GM23338 (cell line): ENCODE measurements at regions not wholly inside any gene's neighbourhood (a gene's known extent, or its start where the extent isn't known, plus 50 kb on each side); places are given as distances from the start of the nearest gene placed in this dataset.

Experiments
- ATAC-seq: fragments of 200-7000 bp; cut with Tn5 transposase; 3 replicates; pipeline ENCODE4 v1.9.1; 2020
- DNase-seq: peaks from one replicate; pipeline ENCODE4 v3.0.0-alpha.2; 2015; ENCODE audit warnings: low spot score
- H2AFZ ChIP-seq: fragments of 200-600 bp; sonication (generic); 2 replicates; pipeline ENCODE4 v1.8.0; 2016; ENCODE audit warnings: antibody characterized with exemption, mild to moderate bottlenecking, moderate library complexity
- H3F3A ChIP-seq: fragments of 200-600 bp; sonication (generic); replicated peaks from 2 replicates; pipeline ENCODE4 v1.8.0; 2017; ENCODE audit warnings: antibody characterized with exemption, mixed run types, low read depth
- H3K27ac ChIP-seq: fragments of 200-600 bp; sonication (generic); 2 replicates; pipeline ENCODE4 v1.6.1; 2016; ENCODE audit warnings: low read depth
- H3K27me3 ChIP-seq: fragments of 200-600 bp; sonication (generic); 2 replicates; pipeline ENCODE4 v1.8.0; 2016; ENCODE audit warnings: mild to moderate bottlenecking, mixed run types, moderate library complexity; ENCODE audit not compliant: insufficient read depth
- H3K36me3 ChIP-seq: fragments of 200-600 bp; sonication (generic); 2 replicates; pipeline ENCODE4 v1.8.0; 2016; ENCODE audit warnings: mild to moderate bottlenecking; ENCODE audit not compliant: insufficient read depth
- H3K4me1 ChIP-seq: fragments of 200-600 bp; sonication (generic); 2 replicates; pipeline ENCODE4 v1.8.0; 2016; ENCODE audit warnings: mild to moderate bottlenecking, moderate library complexity; ENCODE audit not compliant: insufficient read depth
- H3K4me2 ChIP-seq: fragments of 200-600 bp; sonication (generic); 2 replicates; pipeline ENCODE4 v1.7.1; 2017; ENCODE audit warnings: mixed run types
- H3K4me3 ChIP-seq: fragments of 200-600 bp; sonication (generic); 2 replicates; pipeline ENCODE4 v1.6.1; 2016; ENCODE audit warnings: mixed run types
- H3K79me2 ChIP-seq: fragments of 200-600 bp; sonication (generic); replicated peaks from 2 replicates; pipeline ENCODE4 v1.8.0; 2017; ENCODE audit warnings: mild to moderate bottlenecking; ENCODE audit not compliant: insufficient read depth
- H3K9me2 ChIP-seq: fragments of 200-600 bp; sonication (generic); 2 replicates; pipeline ENCODE4 v1.8.0; 2017; ENCODE audit not compliant: insufficient read depth
- H4K20me1 ChIP-seq: fragments of 200-600 bp; sonication (generic); replicated peaks from 2 replicates; pipeline ENCODE4 v1.8.0; 2017; ENCODE audit warnings: mild to moderate bottlenecking; ENCODE audit not compliant: insufficient read depth
- H3K27ac Mint-ChIP-seq: 2 replicates; pipeline ENCODE4 v1.8.0; 2020; ENCODE audit warnings: inconsistent platforms, mild to moderate bottlenecking, moderate library complexity, mixed read lengths
- H3K27me3 Mint-ChIP-seq: 3 replicates; pipeline ENCODE4 v1.8.0; 2022; ENCODE audit warnings: low read depth, mild to moderate bottlenecking, moderate library complexity, mixed read lengths, inconsistent platforms; ENCODE audit not compliant: insufficient read depth, poor library complexity
- H3K36me3 Mint-ChIP-seq: 3 replicates; pipeline ENCODE4 v1.8.0; 2021; ENCODE audit warnings: low read depth, mild to moderate bottlenecking, inconsistent platforms, moderate library complexity, mixed read lengths
- H3K4me1 Mint-ChIP-seq: 3 replicates; pipeline ENCODE4 v1.8.0; 2020; ENCODE audit warnings: mild to moderate bottlenecking, inconsistent platforms, mixed read lengths
- H3K4me3 Mint-ChIP-seq: 3 replicates; pipeline ENCODE4 v1.8.0; 2021; ENCODE audit warnings: moderate library complexity, mild to moderate bottlenecking, inconsistent platforms, mixed read lengths
- H3K9me3 Mint-ChIP-seq: 3 replicates; pipeline ENCODE4 v1.8.0; 2020; ENCODE audit warnings: moderate library complexity, mild to moderate bottlenecking, inconsistent platforms, mixed read lengths
- CREB1 ChIP-seq: fragments of 250-450 bp; sonication (Bioruptor Pico); IDR thresholded peaks from 2 replicates; pipeline ENCODE4 v1.5.0; 2020; ENCODE audit warnings: low read depth, mild to moderate bottlenecking, moderate library complexity
- EZH2 ChIP-seq: fragments of 200-600 bp; sonication (generic); IDR thresholded peaks from one replicate; pipeline ENCODE4 v1.8.0; 2017; ENCODE audit warnings: antibody characterized with exemption, mild to moderate bottlenecking, low read depth; ENCODE audit not compliant: unreplicated experiment
- EZH2phosphoT487 ChIP-seq: fragments of 200-600 bp; sonication (generic); IDR thresholded peaks from one replicate; pipeline ENCODE4 v1.8.1; 2018; ENCODE audit warnings: antibody characterized with exemption; ENCODE audit not compliant: unreplicated experiment
- JUNB ChIP-seq: IDR thresholded peaks from one replicate; pipeline ENCODE4 v1.6.1; 2016; ENCODE audit warnings: antibody characterized with exemption; ENCODE audit not compliant: unreplicated experiment
- NANOG ChIP-seq: IDR thresholded peaks from 2 replicates; pipeline ENCODE4 v1.6.1; 2016; ENCODE audit warnings: antibody characterized with exemption, borderline replicate concordance
- POLR2AphosphoS5 ChIP-seq: IDR thresholded peaks from 2 replicates; pipeline ENCODE4 v1.6.1; 2016; ENCODE audit warnings: antibody characterized with exemption, low read depth
- STAT1 ChIP-seq: IDR thresholded peaks from one replicate; pipeline ENCODE4 v1.6.1; 2016; ENCODE audit warnings: antibody characterized with exemption; ENCODE audit not compliant: unreplicated experiment
- ZNF114 ChIP-seq: fragments of 250-450 bp; sonication (Bioruptor Pico); IDR thresholded peaks from 2 replicates; pipeline ENCODE4 v1.5.0; 2020; ENCODE audit warnings: mild to moderate bottlenecking, moderate library complexity
- TF ChIP-seq, protein P1 (sequence below): IDR thresholded peaks from one replicate; pipeline ENCODE4 v1.6.1; 2018; ENCODE audit warnings: antibody characterized with exemption; ENCODE audit not compliant: unreplicated experiment
- TF ChIP-seq, protein P2 (sequence below), 2 experiments: fragments of 200-600 bp in 1 of 2; sonication (generic) in 1 of 2; conservative IDR thresholded peaks; 2 replicates each; pipeline versions ENCODE4 v1.5.1 to v1.6.1; 2016 to 2017; ENCODE audit warnings: antibody characterized with exemption in 2 of 2, low read depth in 2 of 2, mild to moderate bottlenecking in 2 of 2, moderate library complexity in 1 of 2
- TF ChIP-seq, protein P3 (sequence below): IDR thresholded peaks from 2 replicates; pipeline ENCODE4 v1.6.1; 2016; ENCODE audit warnings: antibody characterized with exemption
- TF ChIP-seq, protein P4 (sequence below): fragments of 250-450 bp; sonication (Bioruptor Pico); IDR thresholded peaks from 2 replicates; pipeline ENCODE4 v1.5.0; 2020; ENCODE audit warnings: mild to moderate bottlenecking, moderate library complexity

DNA sequence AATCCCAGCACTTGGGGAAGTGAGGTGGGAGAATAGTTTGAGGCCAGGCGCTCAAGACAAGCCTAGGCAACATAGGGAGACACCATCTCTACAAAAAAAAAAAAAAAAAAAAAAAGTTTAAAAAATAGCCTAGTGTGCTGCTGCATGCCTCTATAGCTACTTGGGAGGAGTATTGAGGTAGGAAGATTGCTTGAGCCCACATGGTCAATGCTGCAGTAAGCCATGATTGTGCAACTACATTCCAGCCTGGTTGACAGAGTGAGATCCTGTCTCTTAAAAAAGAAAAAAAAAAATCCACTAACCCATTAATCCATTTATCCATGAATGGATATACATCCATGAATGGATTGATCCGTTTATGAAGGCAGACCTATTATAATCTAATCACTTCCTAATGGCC is 1064.6 kb upstream of the EYS start:
- no peak overlapping the region for H3K4me2 ChIP-seq
- DNase-seq (no peak), ATAC-seq (no peak)
- H3K79me2 ChIP-seq: no peaks in the 10 kb centered on the region
- no peaks in the 10 kb centered on the region for H4K20me1 ChIP-seq
- H3K4me3 Mint-ChIP-seq: no peak overlapping the region
- H3K27me3 ChIP-seq: no peaks in the 10 kb centered on the region
- H3K36me3 ChIP-seq: no peaks in the 10 kb centered on the region
- no peaks in the 10 kb centered on the region for H3F3A ChIP-seq
- H3K27ac ChIP-seq: no peak overlapping the region
- TF ChIP-seq JUNB: no peak
- TF ChIP-seq EZH2: no peak
- TF ChIP-seq, protein P1, sequence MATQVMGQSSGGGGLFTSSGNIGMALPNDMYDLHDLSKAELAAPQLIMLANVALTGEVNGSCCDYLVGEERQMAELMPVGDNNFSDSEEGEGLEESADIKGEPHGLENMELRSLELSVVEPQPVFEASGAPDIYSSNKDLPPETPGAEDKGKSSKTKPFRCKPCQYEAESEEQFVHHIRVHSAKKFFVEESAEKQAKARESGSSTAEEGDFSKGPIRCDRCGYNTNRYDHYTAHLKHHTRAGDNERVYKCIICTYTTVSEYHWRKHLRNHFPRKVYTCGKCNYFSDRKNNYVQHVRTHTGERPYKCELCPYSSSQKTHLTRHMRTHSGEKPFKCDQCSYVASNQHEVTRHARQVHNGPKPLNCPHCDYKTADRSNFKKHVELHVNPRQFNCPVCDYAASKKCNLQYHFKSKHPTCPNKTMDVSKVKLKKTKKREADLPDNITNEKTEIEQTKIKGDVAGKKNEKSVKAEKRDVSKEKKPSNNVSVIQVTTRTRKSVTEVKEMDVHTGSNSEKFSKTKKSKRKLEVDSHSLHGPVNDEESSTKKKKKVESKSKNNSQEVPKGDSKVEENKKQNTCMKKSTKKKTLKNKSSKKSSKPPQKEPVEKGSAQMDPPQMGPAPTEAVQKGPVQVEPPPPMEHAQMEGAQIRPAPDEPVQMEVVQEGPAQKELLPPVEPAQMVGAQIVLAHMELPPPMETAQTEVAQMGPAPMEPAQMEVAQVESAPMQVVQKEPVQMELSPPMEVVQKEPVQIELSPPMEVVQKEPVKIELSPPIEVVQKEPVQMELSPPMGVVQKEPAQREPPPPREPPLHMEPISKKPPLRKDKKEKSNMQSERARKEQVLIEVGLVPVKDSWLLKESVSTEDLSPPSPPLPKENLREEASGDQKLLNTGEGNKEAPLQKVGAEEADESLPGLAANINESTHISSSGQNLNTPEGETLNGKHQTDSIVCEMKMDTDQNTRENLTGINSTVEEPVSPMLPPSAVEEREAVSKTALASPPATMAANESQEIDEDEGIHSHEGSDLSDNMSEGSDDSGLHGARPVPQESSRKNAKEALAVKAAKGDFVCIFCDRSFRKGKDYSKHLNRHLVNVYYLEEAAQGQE: no peak
- TF ChIP-seq STAT1: no peak
- TF ChIP-seq, protein P2, sequence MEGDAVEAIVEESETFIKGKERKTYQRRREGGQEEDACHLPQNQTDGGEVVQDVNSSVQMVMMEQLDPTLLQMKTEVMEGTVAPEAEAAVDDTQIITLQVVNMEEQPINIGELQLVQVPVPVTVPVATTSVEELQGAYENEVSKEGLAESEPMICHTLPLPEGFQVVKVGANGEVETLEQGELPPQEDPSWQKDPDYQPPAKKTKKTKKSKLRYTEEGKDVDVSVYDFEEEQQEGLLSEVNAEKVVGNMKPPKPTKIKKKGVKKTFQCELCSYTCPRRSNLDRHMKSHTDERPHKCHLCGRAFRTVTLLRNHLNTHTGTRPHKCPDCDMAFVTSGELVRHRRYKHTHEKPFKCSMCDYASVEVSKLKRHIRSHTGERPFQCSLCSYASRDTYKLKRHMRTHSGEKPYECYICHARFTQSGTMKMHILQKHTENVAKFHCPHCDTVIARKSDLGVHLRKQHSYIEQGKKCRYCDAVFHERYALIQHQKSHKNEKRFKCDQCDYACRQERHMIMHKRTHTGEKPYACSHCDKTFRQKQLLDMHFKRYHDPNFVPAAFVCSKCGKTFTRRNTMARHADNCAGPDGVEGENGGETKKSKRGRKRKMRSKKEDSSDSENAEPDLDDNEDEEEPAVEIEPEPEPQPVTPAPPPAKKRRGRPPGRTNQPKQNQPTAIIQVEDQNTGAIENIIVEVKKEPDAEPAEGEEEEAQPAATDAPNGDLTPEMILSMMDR (conservative IDR thresholded peaks at IDR 0.05; ENCODE audit: low read depth in 2 of 2): no peak
- TF ChIP-seq, protein P3, sequence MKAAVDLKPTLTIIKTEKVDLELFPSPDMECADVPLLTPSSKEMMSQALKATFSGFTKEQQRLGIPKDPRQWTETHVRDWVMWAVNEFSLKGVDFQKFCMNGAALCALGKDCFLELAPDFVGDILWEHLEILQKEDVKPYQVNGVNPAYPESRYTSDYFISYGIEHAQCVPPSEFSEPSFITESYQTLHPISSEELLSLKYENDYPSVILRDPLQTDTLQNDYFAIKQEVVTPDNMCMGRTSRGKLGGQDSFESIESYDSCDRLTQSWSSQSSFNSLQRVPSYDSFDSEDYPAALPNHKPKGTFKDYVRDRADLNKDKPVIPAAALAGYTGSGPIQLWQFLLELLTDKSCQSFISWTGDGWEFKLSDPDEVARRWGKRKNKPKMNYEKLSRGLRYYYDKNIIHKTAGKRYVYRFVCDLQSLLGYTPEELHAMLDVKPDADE: no peak
- TF ChIP-seq NANOG: no peak
- no peak for TF ChIP-seq CREB1
- TF ChIP-seq POLR2AphosphoS5: no peak
- no peak for TF ChIP-seq ZNF114 (CRISPR knock-in tag)
- TF ChIP-seq, protein P4, sequence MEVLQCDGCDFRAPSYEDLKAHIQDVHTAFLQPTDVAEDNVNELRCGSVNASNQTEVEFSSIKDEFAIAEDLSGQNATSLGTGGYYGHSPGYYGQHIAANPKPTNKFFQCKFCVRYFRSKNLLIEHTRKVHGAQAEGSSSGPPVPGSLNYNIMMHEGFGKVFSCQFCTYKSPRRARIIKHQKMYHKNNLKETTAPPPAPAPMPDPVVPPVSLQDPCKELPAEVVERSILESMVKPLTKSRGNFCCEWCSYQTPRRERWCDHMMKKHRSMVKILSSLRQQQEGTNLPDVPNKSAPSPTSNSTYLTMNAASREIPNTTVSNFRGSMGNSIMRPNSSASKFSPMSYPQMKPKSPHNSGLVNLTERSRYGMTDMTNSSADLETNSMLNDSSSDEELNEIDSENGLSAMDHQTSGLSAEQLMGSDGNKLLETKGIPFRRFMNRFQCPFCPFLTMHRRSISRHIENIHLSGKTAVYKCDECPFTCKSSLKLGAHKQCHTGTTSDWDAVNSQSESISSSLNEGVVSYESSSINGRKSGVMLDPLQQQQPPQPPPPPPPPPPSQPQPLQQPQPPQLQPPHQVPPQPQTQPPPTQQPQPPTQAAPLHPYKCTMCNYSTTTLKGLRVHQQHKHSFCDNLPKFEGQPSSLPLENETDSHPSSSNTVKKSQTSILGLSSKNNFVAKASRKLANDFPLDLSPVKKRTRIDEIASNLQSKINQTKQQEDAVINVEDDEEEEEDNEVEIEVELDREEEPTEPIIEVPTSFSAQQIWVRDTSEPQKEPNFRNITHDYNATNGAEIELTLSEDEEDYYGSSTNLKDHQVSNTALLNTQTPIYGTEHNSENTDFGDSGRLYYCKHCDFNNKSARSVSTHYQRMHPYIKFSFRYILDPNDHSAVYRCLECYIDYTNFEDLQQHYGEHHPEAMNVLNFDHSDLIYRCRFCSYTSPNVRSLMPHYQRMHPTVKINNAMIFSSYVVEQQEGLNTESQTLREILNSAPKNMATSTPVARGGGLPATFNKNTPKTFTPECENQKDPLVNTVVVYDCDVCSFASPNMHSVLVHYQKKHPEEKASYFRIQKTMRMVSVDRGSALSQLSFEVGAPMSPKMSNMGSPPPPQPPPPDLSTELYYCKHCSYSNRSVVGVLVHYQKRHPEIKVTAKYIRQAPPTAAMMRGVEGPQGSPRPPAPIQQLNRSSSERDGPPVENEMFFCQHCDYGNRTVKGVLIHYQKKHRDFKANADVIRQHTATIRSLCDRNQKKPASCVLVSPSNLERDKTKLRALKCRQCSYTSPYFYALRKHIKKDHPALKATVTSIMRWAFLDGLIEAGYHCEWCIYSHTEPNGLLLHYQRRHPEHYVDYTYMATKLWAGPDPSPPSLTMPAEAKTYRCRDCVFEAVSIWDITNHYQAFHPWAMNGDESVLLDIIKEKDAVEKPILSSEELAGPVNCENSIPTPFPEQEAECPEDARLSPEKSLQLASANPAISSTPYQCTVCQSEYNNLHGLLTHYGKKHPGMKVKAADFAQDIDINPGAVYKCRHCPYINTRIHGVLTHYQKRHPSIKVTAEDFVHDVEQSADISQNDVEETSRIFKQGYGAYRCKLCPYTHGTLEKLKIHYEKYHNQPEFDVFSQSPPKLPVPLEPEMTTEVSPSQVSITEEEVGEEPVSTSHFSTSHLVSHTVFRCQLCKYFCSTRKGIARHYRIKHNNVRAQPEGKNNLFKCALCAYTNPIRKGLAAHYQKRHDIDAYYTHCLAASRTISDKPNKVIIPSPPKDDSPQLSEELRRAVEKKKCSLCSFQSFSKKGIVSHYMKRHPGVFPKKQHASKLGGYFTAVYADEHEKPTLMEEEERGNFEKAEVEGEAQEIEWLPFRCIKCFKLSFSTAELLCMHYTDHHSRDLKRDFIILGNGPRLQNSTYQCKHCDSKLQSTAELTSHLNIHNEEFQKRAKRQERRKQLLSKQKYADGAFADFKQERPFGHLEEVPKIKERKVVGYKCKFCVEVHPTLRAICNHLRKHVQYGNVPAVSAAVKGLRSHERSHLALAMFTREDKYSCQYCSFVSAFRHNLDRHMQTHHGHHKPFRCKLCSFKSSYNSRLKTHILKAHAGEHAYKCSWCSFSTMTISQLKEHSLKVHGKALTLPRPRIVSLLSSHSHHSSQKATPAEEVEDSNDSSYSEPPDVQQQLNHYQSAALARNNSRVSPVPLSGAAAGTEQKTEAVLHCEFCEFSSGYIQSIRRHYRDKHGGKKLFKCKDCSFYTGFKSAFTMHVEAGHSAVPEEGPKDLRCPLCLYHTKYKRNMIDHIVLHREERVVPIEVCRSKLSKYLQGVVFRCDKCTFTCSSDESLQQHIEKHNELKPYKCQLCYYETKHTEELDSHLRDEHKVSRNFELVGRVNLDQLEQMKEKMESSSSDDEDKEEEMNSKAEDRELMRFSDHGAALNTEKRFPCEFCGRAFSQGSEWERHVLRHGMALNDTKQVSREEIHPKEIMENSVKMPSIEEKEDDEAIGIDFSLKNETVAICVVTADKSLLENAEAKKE (CRISPR knock-in tag): no peak
- TF ChIP-seq EZH2phosphoT487: no peak
- no peak overlapping the region for H3K27ac Mint-ChIP-seq
- H3K36me3 Mint-ChIP-seq: peaks cover 5% of the 10 kb centered on the region; the same call in 1 of the 3 replicates
- no peak overlapping the region for H3K4me3 ChIP-seq
- no peaks in the 10 kb centered on the region for H3K4me1 ChIP-seq
- peaks cover 21% of the 10 kb centered on the region for H3K9me3 Mint-ChIP-seq
- no peaks in the 10 kb centered on the region for H3K4me1 Mint-ChIP-seq
- H3K9me2 ChIP-seq: no peaks in the 10 kb centered on the region; the same call in 1 of the 2 replicates
- no peaks in the 10 kb centered on the region for H3K27me3 Mint-ChIP-seq
- H2AFZ ChIP-seq: no peak overlapping the region
